Transverse colon (tissue), 4 donors: ENCODE measurements at regions not wholly inside any gene's neighbourhood (a gene's known extent, or its start where the extent isn't known, plus 50 kb on each side); places are given as distances from the start of the nearest gene placed in this dataset.

ENCODE experiments used
- DNase-seq: peaks from one replicate; pipeline ENCODE4 v3.0.0-alpha.2; 2019
- H3K27ac ChIP-seq, 4 donors: fragments of 200-600 bp; sonication (generic); 2 replicates each; pipeline ENCODE4 v1.5.1; 2016 to 2018; ENCODE audit warnings: inconsistent platforms in 4 of 4
- H3K27me3 ChIP-seq: fragments of 200-600 bp; sonication (generic); 2 replicates; pipeline ENCODE4 v1.5.1; 2017; ENCODE audit warnings: inconsistent platforms
- H3K36me3 ChIP-seq, 4 donors: fragments of 200-600 bp; sonication (generic); 2 replicates each; pipeline ENCODE4 v1.5.1; 2017 to 2019; ENCODE audit warnings: inconsistent platforms in 4 of 4
- H3K4me1 ChIP-seq, 4 donors: fragments of 200-600 bp; sonication (generic); 2 replicates each; pipeline ENCODE4 v1.5.1; 2017 to 2020; ENCODE audit warnings: inconsistent platforms in 4 of 4
- H3K4me3 ChIP-seq, 4 donors: fragments of 200-600 bp; sonication (generic); 1 replicate in 1 of 4; 2 replicates in 3 of 4; pipeline versions ENCODE4 v1.5.1 to v1.6.1; 2017 to 2019; ENCODE audit warnings: inconsistent platforms in 4 of 4
- H3K9me3 ChIP-seq, 2 donors: fragments of 200-600 bp; sonication (generic); 2 replicates each; pipeline ENCODE4 v1.5.1; 2017 to 2019; ENCODE audit warnings: inconsistent platforms in 2 of 2
- EP300 ChIP-seq: sonication (generic); formaldehyde crosslinking; IDR thresholded peaks from one replicate; pipeline ENCODE4 v1.6.1; 2017; ENCODE audit warnings: antibody characterized with exemption, low read depth
- POLR2A ChIP-seq: fragments of 450-650 bp; IDR thresholded peaks from one replicate; pipeline ENCODE4 v1.6.1; 2016; ENCODE audit warnings: antibody characterized with exemption, mild to moderate bottlenecking, moderate library complexity
- POLR2AphosphoS5 ChIP-seq, 3 donors: sonication (generic); formaldehyde crosslinking; IDR thresholded peaks; one replicate each; pipeline ENCODE4 v1.6.1; 2016; ENCODE audit warnings: antibody characterized with exemption in 3 of 3
- WGBS, 2 donors: methylation state at CpG; one replicate each; pipeline ENCODE4 v1.1.5; 2018; ENCODE audit warnings: low coverage in 1 of 2; 5-methylcytosine and 5-hydroxymethylcytosine counted together
- in situ Hi-C, 4 donors: fragments of 200-750 bp; cut with MboI; loops; one replicate each; pipeline versions ENCODE4 v1.15.0 to v1.15.1; 2017; ENCODE audit warnings: low sequenced_read_pairs in 3 of 4, low pct_ligation_motif_present in 1 of 4, low pct_unique_long_range_greater_than_20kb in 1 of 4
- intact Hi-C: fragments of 100-400 bp; cut with DNase I; formaldehyde crosslinking; loops from one replicate; pipeline ENCODE4 v1.15.1; 2023; ENCODE audit warnings: low total_unique reads
- TF ChIP-seq, protein P1 (sequence below), 5 experiments: fragments of 200-600 bp in 3 of 5; fragments of 450-650 bp in 2 of 5; sonication (generic) in 3 of 5; IDR thresholded peaks; 1 replicate in 2 of 5; 2 replicates in 3 of 5; pipeline ENCODE4 v1.5.1; 2016 to 2017; ENCODE audit warnings: antibody characterized with exemption in 5 of 5, inconsistent platforms in 3 of 5, mild to moderate bottlenecking in 2 of 5, moderate library complexity in 1 of 5

- Histone ChIP-seq H3K4me1 (no peaks in the 10 kb centered on the region), H3K27me3 (no peaks in the 10 kb centered on the region), H3K27ac (no peak overlapping the region), H3K4me3 (no peak overlapping the region), H3K9me3 (peaks cover 4 to 8% of the 10 kb centered on the region in 2 donors), H3K36me3 (no peaks in the 10 kb centered on the region)
- in situ Hi-C loops (no loop called here), intact Hi-C loops (no loop called here)
- DNase-seq: no peak
- TF ChIP-seq POLR2AphosphoS5 (IDR thresholded peaks at IDR 0.05) (no peak), EP300 (no peak), POLR2A (no peak)
- TF ChIP-seq, protein P1, sequence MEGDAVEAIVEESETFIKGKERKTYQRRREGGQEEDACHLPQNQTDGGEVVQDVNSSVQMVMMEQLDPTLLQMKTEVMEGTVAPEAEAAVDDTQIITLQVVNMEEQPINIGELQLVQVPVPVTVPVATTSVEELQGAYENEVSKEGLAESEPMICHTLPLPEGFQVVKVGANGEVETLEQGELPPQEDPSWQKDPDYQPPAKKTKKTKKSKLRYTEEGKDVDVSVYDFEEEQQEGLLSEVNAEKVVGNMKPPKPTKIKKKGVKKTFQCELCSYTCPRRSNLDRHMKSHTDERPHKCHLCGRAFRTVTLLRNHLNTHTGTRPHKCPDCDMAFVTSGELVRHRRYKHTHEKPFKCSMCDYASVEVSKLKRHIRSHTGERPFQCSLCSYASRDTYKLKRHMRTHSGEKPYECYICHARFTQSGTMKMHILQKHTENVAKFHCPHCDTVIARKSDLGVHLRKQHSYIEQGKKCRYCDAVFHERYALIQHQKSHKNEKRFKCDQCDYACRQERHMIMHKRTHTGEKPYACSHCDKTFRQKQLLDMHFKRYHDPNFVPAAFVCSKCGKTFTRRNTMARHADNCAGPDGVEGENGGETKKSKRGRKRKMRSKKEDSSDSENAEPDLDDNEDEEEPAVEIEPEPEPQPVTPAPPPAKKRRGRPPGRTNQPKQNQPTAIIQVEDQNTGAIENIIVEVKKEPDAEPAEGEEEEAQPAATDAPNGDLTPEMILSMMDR (IDR thresholded peaks at IDR 0.05): no peak
- 73 to 77% methylated on average over 6 of the region's 6 CpGs for WGBS, 2 donors
Observed at GRCh38 chr13:106723036-106723435, 155.1 kb upstream of the ARGLU1 start.

GRCh38 chr13:106722620-106723019, 154.7 kb upstream of the ARGLU1 start:
- Histone ChIP-seq H3K9me3 (peaks cover 8% of the 10 kb centered on the region in 2 donors), H3K4me3 (no peak overlapping the region), H3K36me3 (no peaks in the 10 kb centered on the region), H3K4me1 (no peaks in the 10 kb centered on the region), H3K27ac (no peak overlapping the region), H3K27me3 (no peaks in the 10 kb centered on the region)
- TF ChIP-seq POLR2A (no peak), EP300 (no peak), POLR2AphosphoS5 (IDR thresholded peaks at IDR 0.05) (no peak)
- TF ChIP-seq, protein P1 (IDR thresholded peaks at IDR 0.05): no peak
- DNase-seq: no peak
- intact Hi-C loops (no loop called here), in situ Hi-C loops (no loop called here)
- 43 to 58% methylated on average over 3 of the region's 3 CpGs for WGBS, 2 donors

DNA sequence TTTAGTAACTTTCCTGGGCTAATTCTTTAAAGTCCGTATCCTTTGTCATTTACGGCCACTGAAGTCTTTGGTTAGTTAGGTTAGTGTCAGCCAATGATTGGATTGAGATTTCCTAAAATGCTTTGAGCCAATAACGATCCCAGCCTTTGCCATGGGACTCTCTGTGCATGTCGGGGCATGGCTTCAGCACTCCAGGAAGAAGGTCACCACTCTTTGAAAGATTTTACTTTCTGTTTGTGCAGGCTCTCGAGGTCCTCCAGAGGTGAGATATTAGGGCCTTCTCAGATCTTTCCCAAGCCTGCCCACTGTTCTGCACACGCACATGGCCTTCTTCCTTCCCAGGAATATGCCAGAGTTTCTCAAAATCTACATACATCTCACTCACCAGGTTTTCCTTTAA, 153.7 kb upstream of the ARGLU1 start:
- DNase-seq: no peak
- intact Hi-C loops (no loop called here), in situ Hi-C loops (no loop called here)
- Histone ChIP-seq H3K4me1 (no peaks in the 10 kb centered on the region), H3K27me3 (no peaks in the 10 kb centered on the region), H3K36me3 (no peaks in the 10 kb centered on the region), H3K4me3 (no peak overlapping the region), H3K9me3 (peaks cover 8 to 9% of the 10 kb centered on the region in 2 donors), H3K27ac (no peak overlapping the region)
- TF ChIP-seq POLR2AphosphoS5 (IDR thresholded peaks at IDR 0.05): no peak
- 78 to 82% methylated on average over 4 to 6 of the region's 6 CpGs for WGBS, 2 donors

DNA sequence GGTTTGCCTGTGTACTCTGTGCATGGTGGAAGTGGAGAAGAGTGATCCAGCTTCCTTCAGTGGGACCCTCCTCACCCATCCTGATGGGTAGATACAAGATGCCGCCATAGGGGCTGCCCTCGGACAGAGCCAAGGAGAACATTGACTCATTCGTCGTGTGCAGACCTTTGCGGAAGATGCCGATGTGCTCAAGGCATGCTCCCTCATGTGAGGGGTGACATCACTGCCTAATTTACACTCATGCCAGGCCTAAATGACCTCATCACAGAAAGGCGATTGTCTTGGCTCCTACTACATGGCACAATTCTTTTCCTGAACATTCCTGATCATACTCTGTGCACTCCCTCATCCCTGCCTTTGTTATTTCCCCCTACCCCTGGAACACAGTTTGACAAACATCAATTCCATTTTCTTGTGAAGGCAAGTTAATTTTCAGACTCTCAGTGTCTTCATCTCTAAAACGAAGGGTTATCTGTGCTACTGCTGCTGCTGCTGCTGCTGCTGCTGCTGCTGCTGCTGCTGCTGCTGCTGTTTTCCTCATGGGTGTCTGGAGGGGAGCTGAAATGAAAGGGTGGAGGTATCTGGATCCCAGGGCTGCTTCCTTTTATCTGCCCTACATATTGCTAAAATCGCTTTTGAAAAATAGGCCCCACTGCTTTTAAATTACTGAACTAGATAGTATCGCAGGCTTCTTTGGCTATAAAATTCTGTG, 146.5 kb upstream of the ARGLU1 start:
- Histone ChIP-seq H3K4me1 (peaks cover 0 to 5% (median 0%) of the 10 kb centered on the region in 4 donors), H3K36me3 (no peaks in the 10 kb centered on the region), H3K9me3 (peaks cover 8 to 9% of the 10 kb centered on the region in 2 donors), H3K27ac (no peak overlapping the region), H3K4me3 (no peak overlapping the region), H3K27me3 (no peaks in the 10 kb centered on the region)
- no peak for DNase-seq
- TF ChIP-seq, protein P1 (IDR thresholded peaks at IDR 0.05): no peak
- no peak for TF ChIP-seq POLR2A
- in situ Hi-C loops: no loop called here
- intact Hi-C loops: no loop called here
- 83 to 87% methylated on average over 8 to 10 of the region's 10 CpGs for WGBS, 2 donors

GRCh38 chr13:106712381-106712780, 144.4 kb upstream of the ARGLU1 start:
- intact Hi-C loops: no loop called here
- 72 to 74% methylated on average over 9 to 10 of the region's 10 CpGs for WGBS, 2 donors
- H3K27ac ChIP-seq: no peak overlapping the region
- no peaks in the 10 kb centered on the region for H3K36me3 ChIP-seq
- no peak for DNase-seq
- H3K4me1 ChIP-seq: peaks cover 0 to 5% (median 0%) of the 10 kb centered on the region in 4 donors
- no peaks in the 10 kb centered on the region for H3K9me3 ChIP-seq
- H3K4me3 ChIP-seq: no peak overlapping the region
- TF ChIP-seq EP300: no peak
- no peak for TF ChIP-seq POLR2AphosphoS5 (IDR thresholded peaks at IDR 0.05)
- TF ChIP-seq POLR2A: no peak
- TF ChIP-seq, protein P1 (IDR thresholded peaks at IDR 0.05): no peak
- no peaks in the 10 kb centered on the region for H3K27me3 ChIP-seq
- in situ Hi-C loops: no loop called here
